OCI-M1 (cell line): ENCODE measurements at regions not wholly inside any gene's neighbourhood (a gene's known extent, or its start where the extent isn't known, plus 50 kb on each side); places are given as distances from the start of the nearest gene placed in this dataset.

Source experiments
- DNase-seq: peaks from one replicate; lab custom pipeline; 2025; lab: John Stamatoyannopoulos, UW

DNA sequence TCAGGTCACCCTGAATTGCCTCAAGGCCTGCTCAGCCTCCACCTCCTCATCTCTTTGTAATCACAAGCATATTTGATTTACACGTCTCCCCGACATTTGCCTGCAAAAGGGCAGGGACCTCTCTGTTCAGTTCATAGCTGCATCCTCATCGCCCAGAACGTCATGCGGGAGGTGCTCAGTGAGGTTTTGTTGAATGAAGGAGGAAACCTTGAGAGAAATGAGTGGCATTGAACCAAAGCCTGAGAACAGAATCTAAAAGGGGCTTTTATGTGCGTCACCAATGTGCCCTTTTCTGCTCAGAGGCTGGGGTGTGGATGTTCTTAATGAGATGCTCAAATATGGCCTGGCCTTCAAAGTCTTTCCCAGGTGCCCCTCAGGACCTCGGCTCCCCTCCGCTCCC is 50.0 kb upstream of the LHX5 start:
- no peak for DNase-seq
